Parathyroid adenoma (tissue), 2 donors: ENCODE measurements at regions not wholly inside any gene's neighbourhood (a gene's known extent, or its start where the extent isn't known, plus 50 kb on each side); places are given as distances from the start of the nearest gene placed in this dataset.

ENCODE experiments used
- H2AFZ ChIP-seq: fragments of 300-600 bp; sonication (generic); one replicate; pipeline ENCODE4 v1.7.0; 2017; ENCODE audit warnings: antibody characterized with exemption, mild to moderate bottlenecking
- H3K27ac ChIP-seq: fragments of 300-600 bp; sonication (generic); one replicate; pipeline ENCODE4 v1.7.0; 2017
- H3K27me3 ChIP-seq: fragments of 300-600 bp; sonication (generic); one replicate; pipeline ENCODE4 v1.7.0; 2017; ENCODE audit warnings: low read length; ENCODE audit not compliant: control insufficient read depth, insufficient read depth
- H3K36me3 ChIP-seq: fragments of 300-600 bp; sonication (generic); one replicate; pipeline ENCODE4 v1.7.0; 2017; ENCODE audit warnings: low read length; ENCODE audit not compliant: control insufficient read depth, insufficient read depth
- H3K4me1 ChIP-seq: fragments of 300-600 bp; sonication (generic); one replicate; pipeline ENCODE4 v1.7.0; 2017; ENCODE audit warnings: control low read depth
- H3K4me2 ChIP-seq: fragments of 300-600 bp; sonication (generic); one replicate; pipeline ENCODE4 v1.7.0; 2017; ENCODE audit warnings: low read length
- H3K4me3 ChIP-seq: fragments of 300-600 bp; sonication (generic); one replicate; pipeline ENCODE4 v1.7.0; 2017; ENCODE audit warnings: low read depth, low read length
- H3K79me2 ChIP-seq: fragments of 300-600 bp; sonication (generic); one replicate; pipeline ENCODE4 v1.7.0; 2017; ENCODE audit warnings: control low read depth
- H3K9ac ChIP-seq: fragments of 300-600 bp; sonication (generic); one replicate; pipeline ENCODE4 v1.7.0; 2017; ENCODE audit warnings: mild to moderate bottlenecking
- H3K9me3 ChIP-seq: fragments of 300-600 bp; sonication (generic); one replicate; pipeline ENCODE4 v1.7.0; 2017; ENCODE audit warnings: low read length; ENCODE audit not compliant: control insufficient read depth
- CTCF ChIP-seq: fragments of 300-600 bp; sonication (generic); IDR thresholded peaks from one replicate; pipeline ENCODE4 v1.7.0; 2017; ENCODE audit warnings: antibody characterized with exemption, mild to moderate bottlenecking
- donor health status: primary hyperparathyroidism.

GRCh38 chr21:35156293-35157278, 107.5 kb upstream of the RUNX1 start:
- no peaks in the 10 kb centered on the region for H3K4me1 ChIP-seq
- no peaks in the 10 kb centered on the region for H3K9me3 ChIP-seq
- no peak overlapping the region for H3K27ac ChIP-seq
- H3K4me3 ChIP-seq: no peak overlapping the region
- H3K27me3 ChIP-seq: no peaks in the 10 kb centered on the region
- no peak overlapping the region for H3K4me2 ChIP-seq
- H3K9ac ChIP-seq: no peak overlapping the region
- no peaks in the 10 kb centered on the region for H3K36me3 ChIP-seq
- H2AFZ ChIP-seq: no peak overlapping the region
- TF ChIP-seq CTCF: no peak
- no peaks in the 10 kb centered on the region for H3K79me2 ChIP-seq

GRCh38 chr21:35154788-35155187, 105.7 kb upstream of the RUNX1 start:
- H3K79me2 ChIP-seq: no peaks in the 10 kb centered on the region
- no peak overlapping the region for H3K4me2 ChIP-seq
- H3K9ac ChIP-seq: no peak overlapping the region
- no peaks in the 10 kb centered on the region for H3K36me3 ChIP-seq
- no peak overlapping the region for H3K27ac ChIP-seq
- no peak for TF ChIP-seq CTCF
- H3K27me3 ChIP-seq: peaks cover under 1% of the 10 kb centered on the region
- no peaks in the 10 kb centered on the region for H3K9me3 ChIP-seq
- H3K4me3 ChIP-seq: no peak overlapping the region
- H3K4me1 ChIP-seq: no peaks in the 10 kb centered on the region
- no peak overlapping the region for H2AFZ ChIP-seq

- Histone ChIP-seq H3K9ac (no peak overlapping the region), H3K4me2 (no peak overlapping the region), H3K79me2 (no peaks in the 10 kb centered on the region), H3K36me3 (no peaks in the 10 kb centered on the region), H3K4me1 (no peaks in the 10 kb centered on the region), H3K27me3 (peaks cover 3% of the 10 kb centered on the region), H3K27ac (no peak overlapping the region), H3K4me3 (no peak overlapping the region), H3K9me3 (no peaks in the 10 kb centered on the region), H2AFZ (no peak overlapping the region)
- no peak for TF ChIP-seq CTCF
These were observed 104.6 kb upstream of the RUNX1 start for GRCh38 chr21:35153671-35154070.

- Histone ChIP-seq H3K79me2 (no peaks in the 10 kb centered on the region), H2AFZ (no peak overlapping the region), H3K36me3 (no peaks in the 10 kb centered on the region), H3K4me2 (no peak overlapping the region), H3K4me3 (no peak overlapping the region), H3K9me3 (no peaks in the 10 kb centered on the region), H3K27me3 (peaks cover 3% of the 10 kb centered on the region), H3K4me1 (no peaks in the 10 kb centered on the region), H3K9ac (no peak overlapping the region), H3K27ac (no peak overlapping the region)
- no peak for TF ChIP-seq CTCF
These were observed 101.6 kb upstream of the RUNX1 start for GRCh38 chr21:35150562-35151226.
